NT2/D1 (cell line): ENCODE measurements at regions not wholly inside any gene's neighbourhood (a gene's known extent, or its start where the extent isn't known, plus 50 kb on each side); places are given as distances from the start of the nearest gene placed in this dataset.
"Not testable (repeated sequence)": the region's sequence is repeated elsewhere in the genome, so short reads cannot be mapped to it uniquely, and the experiment has no call there.

Experiments
- YY1 ChIP-seq: IDR thresholded peaks from 2 replicates; pipeline ENCODE4 v1.6.1; 2011; ENCODE audit not compliant: insufficient read length, insufficient read depth
- ZNF274 ChIP-seq: IDR thresholded peaks from 2 replicates; pipeline ENCODE4 v1.6.1; 2011; ENCODE audit warnings: mild to moderate bottlenecking, low read depth, low read length

DNA sequence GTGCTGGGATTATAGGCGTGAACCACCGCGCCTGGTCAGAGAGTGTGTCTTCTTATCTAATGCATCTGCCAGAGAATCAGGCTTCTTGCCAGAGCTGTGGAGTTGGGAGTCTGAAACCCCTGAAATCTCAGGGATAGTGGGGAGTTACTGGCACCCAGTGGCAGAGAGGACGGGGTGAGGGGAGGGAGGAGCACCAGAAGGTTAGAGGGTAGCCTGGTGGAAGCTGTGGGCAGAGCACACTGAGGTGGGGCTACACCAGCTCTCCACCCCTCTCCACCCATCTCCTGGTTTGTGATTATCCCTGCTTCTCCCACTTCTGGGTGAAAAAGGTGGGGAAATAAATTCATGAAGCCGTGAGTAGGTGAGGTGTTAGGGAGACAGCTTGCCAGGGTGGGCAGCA, 63.9 kb upstream of the FAM153A start:
- TF ChIP-seq ZNF274, YY1: not testable (repeated sequence)
